NCI-H82 (cell line): ENCODE measurements at regions not wholly inside any gene's neighbourhood (a gene's known extent, or its start where the extent isn't known, plus 50 kb on each side); places are given as distances from the start of the nearest gene placed in this dataset.

Experiments
- DNase-seq: peaks from one replicate; lab custom pipeline; 2025; lab: John Stamatoyannopoulos, UW

DNA sequence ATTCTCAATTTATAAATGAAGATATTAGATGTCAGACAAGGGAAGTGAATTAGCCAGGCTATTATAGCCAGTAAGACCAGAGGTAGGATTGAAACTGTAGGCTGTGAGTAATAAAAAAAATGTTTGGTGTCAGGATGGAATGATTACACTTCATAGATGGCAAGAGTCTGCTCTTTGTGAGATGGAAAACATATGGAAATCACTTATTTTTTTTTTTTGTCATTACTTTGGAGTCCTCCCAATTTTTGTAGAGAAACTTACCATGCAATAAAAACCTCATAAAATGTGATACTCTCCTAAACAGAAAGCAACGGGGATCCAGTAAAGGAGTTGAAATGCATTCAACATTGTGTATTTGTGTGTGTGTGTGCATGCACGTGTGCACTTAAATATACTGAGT is 532.7 kb upstream of the CDH8 start:
- DNase-seq = no peak

DNA sequence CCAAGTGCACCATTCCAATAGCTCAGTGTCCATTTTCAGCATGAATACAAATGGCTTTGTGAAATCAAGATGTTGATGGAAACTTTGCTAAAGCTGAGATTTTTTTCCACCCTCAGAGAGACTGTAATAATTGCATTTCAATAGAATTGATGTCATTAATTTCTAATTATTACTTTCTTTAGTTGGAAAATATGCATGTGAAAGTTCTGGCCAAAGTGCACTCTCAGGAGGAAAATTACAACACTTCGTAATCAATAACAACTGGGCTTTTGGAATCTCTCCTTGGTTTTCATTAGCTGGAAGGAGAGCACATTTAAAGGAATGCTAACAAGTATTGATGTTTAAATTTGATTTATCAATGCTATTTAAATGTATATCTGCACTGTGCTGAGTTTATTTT is 529.5 kb upstream of the CDH8 start:
- no peak for DNase-seq

DNA sequence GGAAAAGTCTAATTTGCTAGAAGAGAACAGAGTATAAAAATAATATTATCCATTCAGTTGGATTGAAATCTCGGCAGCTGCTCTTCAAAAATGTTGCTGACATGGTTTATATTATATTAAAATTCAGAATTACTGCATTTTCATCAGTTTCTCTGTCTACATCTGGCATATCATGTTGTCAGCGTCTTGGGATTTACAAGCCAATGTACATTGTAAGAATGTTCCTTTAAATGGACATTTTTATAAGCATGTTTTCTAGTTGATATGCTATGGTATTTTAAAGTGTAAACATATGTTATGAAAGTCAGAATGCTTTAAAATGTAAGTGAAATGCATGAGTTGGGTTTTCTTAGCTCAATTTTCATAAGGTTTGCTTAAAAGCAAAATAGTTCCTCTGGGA is 528.1 kb upstream of the CDH8 start:
- no peak for DNase-seq

GRCh38 chr16:62562121-62562520 is 525.9 kb upstream of the CDH8 start:
- DNase-seq = no peak

DNA sequence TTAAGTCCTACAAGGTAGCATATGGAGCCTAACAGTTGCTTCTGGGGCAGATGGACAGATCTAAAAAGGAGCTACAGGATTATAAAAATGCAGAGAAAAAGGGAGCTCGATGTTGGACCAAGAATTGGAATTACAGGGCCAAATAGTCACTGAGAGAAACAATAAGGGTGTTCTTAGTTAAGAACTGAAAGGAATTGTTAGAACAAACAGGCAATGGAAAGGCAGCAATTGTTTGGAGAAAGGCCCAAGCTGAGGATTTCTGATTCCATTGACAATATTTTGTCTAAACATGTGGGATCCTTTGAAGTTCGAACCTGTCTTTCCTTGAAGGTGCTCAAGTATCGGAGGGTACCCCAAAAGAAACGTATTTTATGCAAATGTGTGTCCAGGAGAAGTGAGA is 513.6 kb upstream of the CDH8 start:
- no peak for DNase-seq

- no peak for DNase-seq
These were observed 511.9 kb upstream of the CDH8 start for GRCh38 chr16:62548095-62548494.

GRCh38 chr16:62546701-62547100 is 510.5 kb upstream of the CDH8 start:
- no peak for DNase-seq

DNA sequence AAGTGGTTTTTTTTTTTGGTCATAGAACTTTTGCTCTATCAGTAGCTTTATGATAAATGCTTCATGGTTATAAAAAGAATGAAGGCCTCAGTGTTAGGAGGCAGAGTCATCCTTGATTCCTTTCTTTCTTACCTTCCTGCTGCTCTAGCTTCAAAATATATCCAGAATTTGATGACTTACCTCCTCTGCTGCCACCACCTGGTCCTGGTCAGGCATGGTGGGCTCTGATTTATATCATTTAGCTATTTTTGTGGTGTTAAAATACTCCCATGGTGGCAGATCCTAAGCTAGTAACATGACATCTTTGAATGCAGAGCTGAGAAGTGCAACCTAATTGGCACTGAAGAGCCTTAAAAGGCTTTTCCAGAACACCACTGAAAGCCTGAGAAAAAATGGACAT is 508.8 kb upstream of the CDH8 start:
- no peak for DNase-seq

GRCh38 chr16:62543516-62543915 is 507.3 kb upstream of the CDH8 start:
- DNase-seq = no peak

- no peak for DNase-seq
These were observed 503.4 kb upstream of the CDH8 start for GRCh38 chr16:62539657-62540056.

GRCh38 chr16:62530426-62530825 is 494.2 kb upstream of the CDH8 start:
- no peak for DNase-seq

DNA sequence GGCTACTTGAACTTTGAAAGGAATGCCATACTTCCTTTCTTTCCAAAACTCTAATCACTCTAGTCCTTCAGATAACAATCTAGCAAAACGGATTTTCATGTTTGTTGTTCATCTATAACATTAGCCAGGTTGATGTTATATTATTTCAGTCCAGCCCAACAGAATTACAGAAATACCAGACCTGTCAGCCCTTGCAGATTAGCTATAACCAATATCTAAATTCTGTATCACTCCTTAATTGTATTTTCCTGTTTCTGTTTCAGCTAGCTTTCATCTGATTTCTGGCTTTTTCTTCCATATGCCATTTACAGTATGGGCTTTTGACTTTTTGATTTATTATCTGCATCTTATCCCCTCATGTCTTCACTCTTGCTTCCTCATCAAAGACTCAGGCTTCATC is 479.8 kb upstream of the CDH8 start:
- no peak for DNase-seq

- DNase-seq = no peak
These were observed 466.8 kb upstream of the CDH8 start for GRCh38 chr16:62503073-62503472.

- DNase-seq = no peak
These were observed 442.7 kb upstream of the CDH8 start for GRCh38 chr16:62478903-62479458.

- DNase-seq = no peak
These were observed 441.6 kb upstream of the CDH8 start for GRCh38 chr16:62477796-62478195.

GRCh38 chr16:62475573-62475972 is 439.3 kb upstream of the CDH8 start:
- no peak for DNase-seq

DNA sequence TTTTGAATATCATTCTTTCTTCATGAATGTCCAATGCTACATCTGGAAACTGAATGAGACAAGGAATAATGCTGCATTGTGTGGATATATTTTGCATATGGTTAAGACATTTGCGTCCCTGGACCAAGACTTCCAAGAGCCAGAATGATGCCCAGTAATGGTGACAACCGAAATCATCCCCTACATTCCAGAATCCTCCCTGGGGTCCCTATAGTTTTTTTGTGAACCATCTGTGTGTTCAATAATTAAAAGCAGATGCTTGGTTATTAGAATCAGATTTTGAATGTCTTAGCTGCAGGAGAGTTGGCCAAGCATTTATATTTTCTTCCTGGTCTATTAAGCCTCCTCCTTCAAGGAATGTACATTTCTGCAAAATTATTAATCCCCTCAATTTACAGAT is 426.7 kb upstream of the CDH8 start:
- no peak for DNase-seq

DNA sequence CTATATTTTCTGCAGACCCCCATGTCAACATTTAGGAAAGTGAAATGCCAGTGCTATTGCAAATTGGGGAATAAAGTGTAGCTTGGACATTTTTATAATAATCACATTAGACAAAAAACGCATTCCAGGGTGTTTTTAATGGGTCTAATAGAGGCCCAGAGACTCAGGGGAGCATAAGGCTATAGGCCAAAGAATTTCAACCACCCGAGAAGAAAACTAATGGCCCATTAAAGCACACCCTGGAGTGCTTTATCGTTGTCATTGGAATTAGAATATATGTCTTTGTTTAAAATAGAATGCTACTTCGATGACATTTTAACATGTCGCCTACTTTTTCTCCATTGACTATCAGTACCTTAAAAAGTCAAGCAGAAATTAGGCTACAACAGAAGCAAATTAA is 414.1 kb upstream of the CDH8 start:
- DNase-seq = no peak

DNA sequence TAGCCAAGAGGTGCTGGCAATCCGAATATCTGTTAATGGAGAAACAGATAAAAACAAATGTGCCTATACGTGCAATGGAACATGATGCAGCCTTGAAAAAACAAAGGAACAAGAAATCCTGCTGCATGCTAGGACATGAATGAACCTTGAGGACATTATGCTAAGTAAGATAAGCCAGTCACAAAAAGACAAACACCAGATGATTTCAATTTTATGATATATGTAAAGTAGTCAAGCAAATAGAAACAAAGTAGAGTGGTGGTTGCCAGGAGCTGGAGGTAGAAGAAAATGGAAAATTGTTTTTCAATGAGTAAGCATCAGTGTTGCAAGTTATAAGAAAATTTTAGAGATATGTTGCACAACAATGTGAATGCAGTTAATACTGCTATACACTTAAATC is 409.7 kb upstream of the CDH8 start:
- no peak for DNase-seq

DNA sequence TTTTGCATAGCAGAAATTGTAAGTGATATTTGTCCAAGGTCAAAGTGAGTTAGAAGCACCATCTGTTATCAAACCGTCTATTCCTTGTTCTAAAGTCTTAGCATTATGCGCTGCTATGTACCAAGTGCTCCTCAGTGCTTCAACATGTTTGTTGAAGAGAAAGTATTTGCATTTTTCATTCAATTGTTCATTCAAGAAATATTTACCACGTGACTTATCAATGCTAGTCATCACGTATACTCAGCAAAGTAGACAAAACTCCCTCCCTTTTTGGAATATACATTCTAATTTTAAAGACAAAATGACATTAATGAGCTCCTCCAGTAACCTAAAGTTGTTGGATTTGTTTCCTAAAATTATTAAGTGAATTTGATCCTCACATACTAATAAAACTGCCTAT is 388.0 kb upstream of the CDH8 start:
- DNase-seq = no peak

- no peak for DNase-seq
These were observed 372.5 kb upstream of the CDH8 start for GRCh38 chr16:62408760-62409159.

GRCh38 chr16:62406387-62406786 is 370.1 kb upstream of the CDH8 start:
- no peak for DNase-seq

GRCh38 chr16:62404842-62405611 is 368.8 kb upstream of the CDH8 start:
- no peak for DNase-seq

DNA sequence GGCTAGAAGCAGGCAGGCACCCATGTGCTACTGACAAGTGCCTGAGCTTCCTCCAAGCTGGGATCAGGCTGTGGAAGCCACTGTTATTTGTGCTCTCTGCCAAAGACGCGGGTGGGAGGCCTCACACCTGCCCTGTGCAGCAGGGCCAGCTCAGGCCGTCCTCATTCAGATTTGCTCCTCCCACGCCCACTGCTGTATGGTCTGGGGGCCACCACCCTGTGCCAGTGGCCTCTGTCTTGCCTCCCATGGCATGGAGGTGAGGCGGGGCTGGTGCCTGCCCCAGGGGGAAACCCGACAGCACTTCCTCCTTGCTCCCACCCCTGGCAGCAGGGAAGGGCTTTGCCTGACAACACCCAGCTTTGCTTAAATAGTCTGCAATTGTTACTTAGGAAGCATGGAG is 356.5 kb upstream of the CDH8 start:
- no peak for DNase-seq
